SJCRH30 (cell line): ENCODE measurements at regions not wholly inside any gene's neighbourhood (a gene's known extent, or its start where the extent isn't known, plus 50 kb on each side); places are given as distances from the start of the nearest gene placed in this dataset.

ENCODE experiments used
- DNase-seq, 2 experiments: peaks; one replicate each; pipeline ENCODE4 v3.0.0-alpha.2; 2015 to 2020
- H3K27ac ChIP-seq: fragments of 250-450 bp; sonication (Bioruptor Pico); 2 replicates; pipeline ENCODE4 v1.5.1; 2020; ENCODE audit warnings: mild to moderate bottlenecking, moderate library complexity
- H3K27me3 ChIP-seq: fragments of 250-450 bp; sonication (Bioruptor Pico); 2 replicates; pipeline ENCODE4 v1.5.1; 2020; ENCODE audit warnings: mild to moderate bottlenecking, moderate library complexity
- H3K36me3 ChIP-seq: fragments of 250-450 bp; sonication (Bioruptor Pico); 2 replicates; pipeline ENCODE4 v1.5.1; 2020; ENCODE audit warnings: mild to moderate bottlenecking, moderate library complexity
- H3K4me1 ChIP-seq: fragments of 250-450 bp; sonication (Bioruptor Pico); 2 replicates; pipeline ENCODE4 v1.5.1; 2020; ENCODE audit warnings: mild to moderate bottlenecking, moderate library complexity
- H3K4me3 ChIP-seq: fragments of 250-450 bp; sonication (Bioruptor Pico); 2 replicates; pipeline ENCODE4 v1.5.1; 2020; ENCODE audit warnings: mild to moderate bottlenecking, moderate library complexity
- H3K9me3 ChIP-seq: fragments of 250-450 bp; sonication (Bioruptor Pico); replicated peaks from 2 replicates; pipeline ENCODE4 v1.5.1; 2020; ENCODE audit warnings: mild to moderate bottlenecking, moderate library complexity

DNA sequence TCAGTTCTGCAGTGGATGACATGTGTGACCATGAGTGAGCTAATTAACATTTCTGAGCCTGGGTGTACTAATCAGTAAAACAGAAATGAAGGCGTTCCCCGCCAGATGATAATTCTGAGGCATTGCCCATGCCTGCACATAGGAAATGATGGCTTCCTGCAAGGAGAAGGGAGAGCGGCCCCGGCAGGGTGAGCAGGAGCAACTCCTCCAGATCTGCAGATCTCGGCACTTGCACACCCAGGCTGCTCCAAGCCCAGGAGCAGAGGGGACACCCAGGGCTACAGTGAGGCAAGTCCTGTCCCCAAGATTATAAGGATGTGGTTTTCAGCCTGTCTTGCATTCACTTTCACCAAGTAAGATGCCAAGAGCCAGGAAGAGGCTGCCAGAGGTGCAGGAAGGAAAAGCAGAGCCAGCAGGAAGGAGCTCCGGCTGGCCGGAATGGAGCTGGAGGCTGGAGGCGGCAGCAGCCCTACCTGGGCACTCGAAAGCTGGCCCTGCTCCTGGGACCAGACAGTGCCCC is 177.5 kb upstream of the CST7 start:
- peaks cover 7% of the 10 kb centered on the region for H3K9me3 ChIP-seq
- no peak overlapping the region for H3K27ac ChIP-seq
- H3K4me3 ChIP-seq: no peak overlapping the region
- H3K4me1 ChIP-seq: peaks cover 40% of the 10 kb centered on the region
- no peaks in the 10 kb centered on the region for H3K27me3 ChIP-seq
- DNase-seq: peak in 1 of 2 experiments; percentile 0
- no peaks in the 10 kb centered on the region for H3K36me3 ChIP-seq

DNA sequence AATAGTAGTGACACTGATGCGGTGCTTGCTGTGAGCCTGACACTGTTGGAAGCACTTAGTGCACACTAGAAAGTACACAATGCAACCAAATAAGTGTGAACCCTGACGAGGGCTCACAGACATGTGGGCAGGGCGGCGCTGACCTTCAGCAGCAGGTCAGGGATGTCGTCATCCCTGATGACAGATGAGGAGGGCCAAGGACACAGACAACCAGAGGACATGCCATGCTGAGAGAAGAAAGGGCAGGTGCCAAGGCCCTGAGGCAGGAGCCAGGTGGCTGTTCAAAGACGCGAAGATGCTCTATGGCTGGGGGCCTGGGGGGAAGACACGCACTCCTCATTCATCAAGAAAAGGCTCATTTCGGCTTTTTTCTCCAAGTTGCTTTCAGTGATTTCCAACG is 176.4 kb upstream of the CST7 start:
- Histone ChIP-seq H3K4me3 (no peak overlapping the region), H3K9me3 (peaks cover 7% of the 10 kb centered on the region), H3K27me3 (no peaks in the 10 kb centered on the region), H3K36me3 (no peaks in the 10 kb centered on the region), H3K4me1 (peaks cover 34% of the 10 kb centered on the region), H3K27ac (no peak overlapping the region)
- no peak for DNase-seq

- DNase-seq: no peak
- Histone ChIP-seq H3K36me3 (no peaks in the 10 kb centered on the region), H3K27me3 (no peaks in the 10 kb centered on the region), H3K4me3 (no peak overlapping the region), H3K27ac (peak overlapping the region; percentile 55), H3K4me1 (peaks cover 32% of the 10 kb centered on the region), H3K9me3 (peaks cover 7% of the 10 kb centered on the region)
Measured at GRCh38 chr20:24773168-24773567, 175.9 kb upstream of the CST7 start.

DNA sequence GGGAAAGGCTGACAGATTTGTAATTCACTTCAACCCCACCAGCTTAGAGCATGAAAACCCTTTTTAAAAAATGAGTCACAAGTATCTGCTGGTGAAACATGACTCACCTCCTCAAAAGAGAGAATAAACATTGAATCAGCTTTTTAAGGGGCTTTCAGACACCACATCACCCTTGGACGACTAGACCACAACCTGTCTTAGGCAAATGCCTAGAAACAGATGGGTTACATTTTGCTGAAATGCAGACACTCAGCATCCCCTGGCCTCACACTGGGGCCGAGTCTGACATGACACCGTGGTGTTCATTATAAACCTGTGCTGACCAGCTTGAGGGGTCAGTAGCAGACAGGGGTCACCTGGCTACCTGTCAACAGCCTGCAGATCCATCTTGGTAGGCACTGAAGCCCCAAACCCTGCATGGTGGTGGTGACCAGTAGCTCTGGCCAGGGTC is 175.3 kb upstream of the CST7 start:
- peak overlapping the region; percentile 55 for H3K27ac ChIP-seq
- peak; percentile 20 to 53 for DNase-seq
- H3K4me3 ChIP-seq: no peak overlapping the region
- peaks cover 27% of the 10 kb centered on the region for H3K4me1 ChIP-seq
- no peaks in the 10 kb centered on the region for H3K27me3 ChIP-seq
- no peaks in the 10 kb centered on the region for H3K36me3 ChIP-seq
- peaks cover 7% of the 10 kb centered on the region for H3K9me3 ChIP-seq

DNA sequence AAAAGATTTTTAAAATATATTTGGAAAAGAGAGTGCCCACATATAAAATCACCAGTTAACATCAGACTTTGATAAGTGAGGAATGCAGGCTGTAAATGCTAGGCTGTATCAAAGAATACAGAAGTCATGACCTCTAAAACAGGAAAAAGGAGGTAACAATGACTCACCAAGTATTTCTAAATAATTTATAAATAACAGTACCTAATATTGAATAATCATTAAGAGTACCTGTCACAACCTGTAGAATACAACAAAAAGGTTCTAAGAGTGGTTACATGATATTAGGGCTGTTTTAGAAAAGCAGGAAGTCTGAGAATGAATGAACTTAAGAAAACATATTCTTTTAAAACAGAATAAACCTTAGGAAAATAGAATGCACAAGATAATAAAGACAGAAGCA is 173.1 kb upstream of the CST7 start:
- H3K27ac ChIP-seq: no peak overlapping the region
- H3K9me3 ChIP-seq: peaks cover 7% of the 10 kb centered on the region
- DNase-seq: no peak
- H3K27me3 ChIP-seq: no peaks in the 10 kb centered on the region
- peaks cover 28% of the 10 kb centered on the region for H3K4me1 ChIP-seq
- H3K36me3 ChIP-seq: no peaks in the 10 kb centered on the region
- no peak overlapping the region for H3K4me3 ChIP-seq

- no peak for DNase-seq
- peaks cover 7% of the 10 kb centered on the region for H3K9me3 ChIP-seq
- H3K27ac ChIP-seq: no peak overlapping the region
- no peaks in the 10 kb centered on the region for H3K36me3 ChIP-seq
- H3K4me3 ChIP-seq: no peak overlapping the region
- H3K4me1 ChIP-seq: peaks cover 28% of the 10 kb centered on the region
- no peaks in the 10 kb centered on the region for H3K27me3 ChIP-seq
Measured at GRCh38 chr20:24776755-24777271, 172.3 kb upstream of the CST7 start.

- H3K36me3 ChIP-seq: no peaks in the 10 kb centered on the region
- peaks cover 28% of the 10 kb centered on the region for H3K4me1 ChIP-seq
- no peaks in the 10 kb centered on the region for H3K27me3 ChIP-seq
- H3K9me3 ChIP-seq: peaks cover 7% of the 10 kb centered on the region
- DNase-seq: no peak
- H3K4me3 ChIP-seq: no peak overlapping the region
- no peak overlapping the region for H3K27ac ChIP-seq
Measured at GRCh38 chr20:24777746-24778145, 171.3 kb upstream of the CST7 start.

- peaks cover 20% of the 10 kb centered on the region for H3K4me1 ChIP-seq
- H3K36me3 ChIP-seq: no peaks in the 10 kb centered on the region
- H3K27me3 ChIP-seq: no peaks in the 10 kb centered on the region
- H3K27ac ChIP-seq: no peak overlapping the region
- H3K9me3 ChIP-seq: peaks cover 7% of the 10 kb centered on the region
- H3K4me3 ChIP-seq: no peak overlapping the region
- no peak for DNase-seq
Measured at GRCh38 chr20:24778585-24779031, 170.5 kb upstream of the CST7 start.

DNA sequence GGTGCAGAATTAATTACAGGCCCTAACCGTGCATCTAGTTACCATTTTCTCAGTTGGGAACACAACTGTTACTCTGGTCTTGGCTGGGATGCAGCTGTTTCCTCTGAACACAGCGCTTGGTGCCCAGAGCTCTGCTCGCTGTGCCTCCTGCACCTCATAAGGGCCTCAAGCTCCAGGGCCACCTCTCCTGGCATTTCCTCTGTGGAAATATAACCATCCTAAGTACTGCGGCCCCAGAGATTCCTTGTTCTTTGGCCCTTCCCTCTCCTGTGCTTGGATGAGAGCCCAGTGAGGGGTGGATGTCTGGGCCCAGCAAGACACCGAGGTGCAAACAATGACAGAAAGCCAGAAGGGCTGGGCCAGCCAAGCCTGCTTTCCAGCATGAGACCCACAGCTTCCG is 169.9 kb upstream of the CST7 start:
- DNase-seq: no peak
- H3K4me1 ChIP-seq: peaks cover 15% of the 10 kb centered on the region
- no peaks in the 10 kb centered on the region for H3K36me3 ChIP-seq
- H3K9me3 ChIP-seq: peaks cover 7% of the 10 kb centered on the region
- no peak overlapping the region for H3K4me3 ChIP-seq
- no peaks in the 10 kb centered on the region for H3K27me3 ChIP-seq
- no peak overlapping the region for H3K27ac ChIP-seq

DNA sequence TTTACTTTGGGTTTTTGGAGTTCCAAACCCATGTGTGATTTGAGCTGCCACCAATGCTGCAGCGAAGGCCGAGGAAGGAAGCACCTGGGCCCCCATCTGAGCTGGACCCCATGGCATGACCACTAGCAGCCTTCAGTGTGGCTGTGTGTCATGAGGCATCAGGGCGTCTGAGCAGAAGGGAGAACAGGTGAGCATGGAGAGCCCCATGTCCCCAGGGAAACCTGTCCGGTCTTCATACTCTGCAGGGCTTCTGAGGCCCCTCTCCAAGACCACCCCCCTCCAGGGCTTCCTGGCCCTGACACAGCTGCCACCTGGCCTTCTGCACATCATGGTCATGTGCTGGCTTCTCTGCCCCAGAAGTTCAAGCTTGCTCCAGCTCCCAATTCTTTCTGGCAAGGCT is 169.1 kb upstream of the CST7 start:
- H3K27ac ChIP-seq: no peak overlapping the region
- H3K36me3 ChIP-seq: no peaks in the 10 kb centered on the region
- no peak for DNase-seq
- H3K4me1 ChIP-seq: peaks cover 15% of the 10 kb centered on the region; the same call in 1 of the 2 replicates
- peaks cover 6% of the 10 kb centered on the region for H3K9me3 ChIP-seq
- H3K27me3 ChIP-seq: no peaks in the 10 kb centered on the region
- no peak overlapping the region for H3K4me3 ChIP-seq

- H3K27me3 ChIP-seq: no peaks in the 10 kb centered on the region
- no peak overlapping the region for H3K4me3 ChIP-seq
- H3K9me3 ChIP-seq: no peaks in the 10 kb centered on the region
- H3K36me3 ChIP-seq: no peaks in the 10 kb centered on the region
- H3K4me1 ChIP-seq: peaks cover 18% of the 10 kb centered on the region; the same call in 1 of the 2 replicates
- no peak for DNase-seq
- no peak overlapping the region for H3K27ac ChIP-seq
Measured at GRCh38 chr20:24780674-24781417, 168.2 kb upstream of the CST7 start.

DNA sequence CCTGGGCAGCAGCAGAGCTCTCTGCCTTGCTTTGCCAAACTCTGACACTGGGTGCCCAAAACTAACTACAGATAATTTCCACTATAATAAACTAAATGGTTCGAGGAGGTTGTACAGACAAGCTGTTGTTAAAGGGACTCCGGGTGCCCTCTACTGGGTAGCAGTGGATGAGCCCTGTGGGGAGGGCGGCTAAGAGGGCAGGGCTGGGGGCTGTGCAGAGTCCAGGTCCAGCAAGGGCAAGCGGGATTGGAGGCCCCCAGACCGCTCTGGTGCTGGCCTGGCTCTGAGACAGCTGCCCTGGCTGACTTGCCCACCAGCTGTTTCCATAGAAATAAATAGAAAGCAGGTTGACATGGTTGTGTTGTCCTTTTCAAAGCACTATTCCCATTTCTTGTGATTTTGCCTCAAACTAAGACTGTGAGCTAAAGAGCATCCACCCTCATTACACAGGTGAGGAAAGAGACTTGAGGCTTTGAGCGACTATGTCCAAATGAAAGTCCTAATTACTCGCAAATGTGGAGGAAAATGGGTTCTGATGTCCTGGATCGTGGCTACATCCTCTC is 167.6 kb upstream of the CST7 start:
- H3K4me1 ChIP-seq: peaks cover 18% of the 10 kb centered on the region; the same call in 1 of the 2 replicates

DNA sequence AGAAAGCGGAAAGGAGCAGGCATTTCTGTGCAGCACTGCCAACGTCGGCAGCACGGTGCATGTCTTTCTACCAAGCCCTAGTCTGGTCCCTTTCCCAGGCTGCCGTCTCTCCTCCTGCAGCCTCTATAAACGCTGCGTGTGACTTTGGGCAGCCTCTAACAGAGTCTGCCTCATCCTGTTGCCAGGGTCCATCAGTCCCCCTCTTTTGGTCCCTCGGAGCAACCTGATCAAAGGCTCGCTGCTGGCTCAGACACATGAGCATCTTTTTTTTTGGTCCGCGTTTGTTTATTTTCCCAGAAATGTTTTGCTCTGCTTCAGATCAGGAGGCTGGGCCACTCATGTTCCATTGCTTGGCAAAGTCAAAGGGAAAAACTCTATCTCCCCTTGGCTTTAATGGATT is 166.8 kb upstream of the CST7 start:
- Histone ChIP-seq H3K27me3 (no peaks in the 10 kb centered on the region), H3K4me3 (no peak overlapping the region), H3K36me3 (no peaks in the 10 kb centered on the region), H3K4me1 (peaks cover 18% of the 10 kb centered on the region; the same call in 1 of the 2 replicates), H3K9me3 (no peaks in the 10 kb centered on the region), H3K27ac (no peak overlapping the region)
- DNase-seq: no peak

More for the DNA sequence above, 167.6 kb upstream of the CST7 start:
- Histone ChIP-seq H3K9me3 (no peaks in the 10 kb centered on the region), H3K36me3 (no peaks in the 10 kb centered on the region), H3K27ac (no peak overlapping the region), H3K4me3 (no peak overlapping the region), H3K27me3 (no peaks in the 10 kb centered on the region)
- peak; percentile 42 to 51 for DNase-seq

- peaks cover 12% of the 10 kb centered on the region; the same call in 1 of the 2 replicates for H3K4me1 ChIP-seq
- H3K4me3 ChIP-seq: no peak overlapping the region
- H3K27me3 ChIP-seq: no peaks in the 10 kb centered on the region
- no peak overlapping the region for H3K27ac ChIP-seq
- no peaks in the 10 kb centered on the region for H3K36me3 ChIP-seq
- H3K9me3 ChIP-seq: no peaks in the 10 kb centered on the region
- no peak for DNase-seq
Measured at GRCh38 chr20:24782801-24783630, 166.1 kb upstream of the CST7 start.
